ENCODE measurements at regions not wholly inside any gene's neighbourhood (a gene's known extent, or its start where the extent isn't known, plus 50 kb on each side); places are given as distances from the start of the nearest gene placed in this dataset.
"Not testable (repeated sequence)": the region's sequence is repeated elsewhere in the genome, so short reads cannot be mapped to it uniquely, and the experiment has no call there.

- Histone ChIP-seq H3K9me3 (ENCODE audit: control insufficient read depth, low read length) (no peaks in the 10 kb centered on the region), H3K27ac (no peak overlapping the region), H2AFZ (no peak overlapping the region), H3K4me3 (ENCODE audit: low read depth, low read length) (no peak overlapping the region), H3K27me3 (ENCODE audit: control insufficient read depth, insufficient read depth, low read length) (no peaks in the 10 kb centered on the region), H3K9ac (no peak overlapping the region), H3K36me3 (ENCODE audit: control insufficient read depth, insufficient read depth, low read length) (no peaks in the 10 kb centered on the region), H3K4me1 (no peaks in the 10 kb centered on the region), H3K79me2 (no peaks in the 10 kb centered on the region), H3K4me2 (ENCODE audit: low read length) (no peak overlapping the region)
- TF ChIP-seq CTCF (IDR thresholded peaks at IDR 0.05) = no peak
These were observed 491.3 kb upstream of the IL12A start for GRCh38 chr3:159497361-159497760.

GRCh38 chr3:159499031-159499793 is 489.4 kb upstream of the IL12A start:
- H3K9ac ChIP-seq = no peak overlapping the region
- H3K4me2 ChIP-seq (ENCODE audit: low read length) = no peak overlapping the region
- no peak overlapping the region for H3K4me3 ChIP-seq (ENCODE audit: low read depth, low read length)
- no peaks in the 10 kb centered on the region for H3K36me3 ChIP-seq (ENCODE audit: control insufficient read depth, insufficient read depth, low read length)
- no peaks in the 10 kb centered on the region for H3K4me1 ChIP-seq
- H2AFZ ChIP-seq = no peak overlapping the region
- H3K9me3 ChIP-seq (ENCODE audit: control insufficient read depth, low read length) = no peaks in the 10 kb centered on the region
- H3K79me2 ChIP-seq = no peaks in the 10 kb centered on the region
- no peak for TF ChIP-seq CTCF (IDR thresholded peaks at IDR 0.05)
- no peaks in the 10 kb centered on the region for H3K27me3 ChIP-seq (ENCODE audit: control insufficient read depth, insufficient read depth, low read length)
- no peak overlapping the region for H3K27ac ChIP-seq

GRCh38 chr3:159501029-159501428 is 487.6 kb upstream of the IL12A start:
- Histone ChIP-seq H3K4me3 (ENCODE audit: low read depth, low read length) (no peak overlapping the region), H3K79me2 (no peaks in the 10 kb centered on the region), H3K4me2 (ENCODE audit: low read length) (no peak overlapping the region), H3K9ac (no peak overlapping the region), H3K9me3 (ENCODE audit: control insufficient read depth, low read length) (no peaks in the 10 kb centered on the region), H3K4me1 (no peaks in the 10 kb centered on the region), H3K27ac (no peak overlapping the region), H2AFZ (no peak overlapping the region), H3K27me3 (ENCODE audit: control insufficient read depth, insufficient read depth, low read length) (no peaks in the 10 kb centered on the region), H3K36me3 (ENCODE audit: control insufficient read depth, insufficient read depth, low read length) (no peaks in the 10 kb centered on the region)
- TF ChIP-seq CTCF (IDR thresholded peaks at IDR 0.05) = no peak

- TF ChIP-seq CTCF (IDR thresholded peaks at IDR 0.05) = no peak
- Histone ChIP-seq H3K9me3 (ENCODE audit: control insufficient read depth, low read length) (no peaks in the 10 kb centered on the region), H3K36me3 (ENCODE audit: control insufficient read depth, insufficient read depth, low read length) (no peaks in the 10 kb centered on the region)
These were observed 485.6 kb upstream of the IL12A start for GRCh38 chr3:159502986-159503385.

GRCh38 chr3:159510988-159511387 is 477.6 kb upstream of the IL12A start:
- H3K36me3 ChIP-seq (ENCODE audit: control insufficient read depth, insufficient read depth, low read length); H3K4me1 ChIP-seq; H3K79me2 ChIP-seq: not testable (repeated sequence)

More at GRCh38 chr3:159502986-159503385, 485.6 kb upstream of the IL12A start:
- H3K27me3 ChIP-seq (ENCODE audit: control insufficient read depth, insufficient read depth, low read length) = no peaks in the 10 kb centered on the region
- no peak overlapping the region for H3K9ac ChIP-seq
- no peaks in the 10 kb centered on the region for H3K4me1 ChIP-seq
- no peaks in the 10 kb centered on the region for H3K79me2 ChIP-seq
- H3K4me2 ChIP-seq (ENCODE audit: low read length) = no peak overlapping the region
- H3K4me3 ChIP-seq (ENCODE audit: low read depth, low read length) = no peak overlapping the region
- no peak overlapping the region for H3K27ac ChIP-seq
- no peak overlapping the region for H2AFZ ChIP-seq

More at GRCh38 chr3:159510988-159511387, 477.6 kb upstream of the IL12A start:
- H3K9ac ChIP-seq; H2AFZ ChIP-seq; H3K9me3 ChIP-seq (ENCODE audit: control insufficient read depth, low read length); H3K4me3 ChIP-seq (ENCODE audit: low read depth, low read length); H3K27me3 ChIP-seq (ENCODE audit: control insufficient read depth, insufficient read depth, low read length); H3K4me2 ChIP-seq (ENCODE audit: low read length); H3K27ac ChIP-seq: not testable (repeated sequence)

All from parathyroid adenoma (tissue), 2 donors.